Caco-2 (cell line): ENCODE measurements at regions not wholly inside any gene's neighbourhood (a gene's known extent, or its start where the extent isn't known, plus 50 kb on each side); places are given as distances from the start of the nearest gene placed in this dataset.

ENCODE experiments used
- BruUV-seq: library from RNA; stranded (reverse); fragments of 400-500 nt; replicated peaks from 2 replicates; lab custom pipeline; 2021; lab: Mats Ljungman, UMichigan
- CTCF ChIA-PET: fragments of 300-600 bp; sonication (Branson Sonifier 250); formaldehyde crosslinking; loops from one replicate; lab custom pipeline; 2022; ENCODE audit warnings: antibody characterized with exemption; lab: Charles Lee
- POLR2A ChIA-PET: fragments of 300-600 bp; sonication (Branson Sonifier 250); formaldehyde crosslinking; loops from one replicate; lab custom pipeline; 2022; ENCODE audit warnings: antibody characterized with exemption; lab: Charles Lee
- DNase-seq, 2 experiments: peaks; one replicate each; pipeline versions ENCODE4 v3.0.0 to v3.0.0-alpha.2; 2020 to 2022
- H3K27me3 ChIP-seq: replicated peaks from 2 replicates; pipeline ENCODE4 v1.6.0; 2011; ENCODE audit warnings: low read length; ENCODE audit not compliant: control insufficient read depth, insufficient read depth
- H3K36me3 ChIP-seq: 2 replicates; pipeline ENCODE4 v1.5.1; 2011; ENCODE audit warnings: low read length; ENCODE audit not compliant: control insufficient read depth, insufficient read depth
- H3K4me1 ChIP-seq: fragments of 250-450 bp; sonication (Bioruptor Pico); 2 replicates; pipeline ENCODE4 v1.5.1; 2020; ENCODE audit warnings: mild to moderate bottlenecking
- H3K4me3 ChIP-seq: 2 replicates; pipeline ENCODE4 v1.5.1; 2011; ENCODE audit warnings: low read depth, mild to moderate bottlenecking, control low read depth, low read length
- H3K9me3 ChIP-seq: fragments of 250-450 bp; sonication (Bioruptor Pico); 2 replicates; pipeline ENCODE4 v1.5.1; 2020; ENCODE audit warnings: mild to moderate bottlenecking, moderate library complexity
- H3K27ac Mint-ChIP-seq: one replicate; pipeline ENCODE4 v1.8.0; 2022; ENCODE audit warnings: mixed read lengths; ENCODE audit not compliant: unreplicated experiment
- H3K27me3 Mint-ChIP-seq: one replicate; pipeline ENCODE4 v1.8.0; 2022; ENCODE audit warnings: mixed read lengths; ENCODE audit not compliant: insufficient read depth, unreplicated experiment
- H3K36me3 Mint-ChIP-seq: one replicate; pipeline ENCODE4 v1.8.0; 2022; ENCODE audit warnings: mild to moderate bottlenecking, mixed read lengths; ENCODE audit not compliant: insufficient read depth, unreplicated experiment
- H3K4me1 Mint-ChIP-seq: one replicate; pipeline ENCODE4 v1.8.0; 2022; ENCODE audit warnings: low read depth, mixed read lengths; ENCODE audit not compliant: unreplicated experiment
- H3K4me3 Mint-ChIP-seq: one replicate; pipeline ENCODE4 v1.8.0; 2022; ENCODE audit warnings: mild to moderate bottlenecking, moderate library complexity, mixed read lengths; ENCODE audit not compliant: unreplicated experiment
- H3K9me3 Mint-ChIP-seq: one replicate; pipeline ENCODE4 v1.8.0; 2022; ENCODE audit warnings: mixed read lengths; ENCODE audit not compliant: unreplicated experiment
- intact Hi-C: fragments of 100-400 bp; cut with micrococcal nuclease; formaldehyde crosslinking; loops from one replicate; pipeline ENCODE4 v1.10.0; 2022; ENCODE audit not compliant: unreplicated experiment
- TF ChIP-seq, protein P1 (sequence below), 2 experiments: fragments of 200-600 bp in 1 of 2; IDR thresholded peaks; 1 replicate in 1 of 2; 2 replicates in 1 of 2; pipeline versions ENCODE4 v1.5.1 to v1.8.0; 2011 to 2022; ENCODE audit warnings: antibody characterized with exemption in 1 of 2, control low read depth in 1 of 2, inconsistent platforms in 1 of 2, low read depth in 1 of 2, low read length in 1 of 2, mild to moderate bottlenecking in 1 of 2, moderate library complexity in 1 of 2; ENCODE audit not compliant: insufficient read depth in 1 of 2, severe bottlenecking in 1 of 2, unreplicated experiment in 1 of 2

DNA sequence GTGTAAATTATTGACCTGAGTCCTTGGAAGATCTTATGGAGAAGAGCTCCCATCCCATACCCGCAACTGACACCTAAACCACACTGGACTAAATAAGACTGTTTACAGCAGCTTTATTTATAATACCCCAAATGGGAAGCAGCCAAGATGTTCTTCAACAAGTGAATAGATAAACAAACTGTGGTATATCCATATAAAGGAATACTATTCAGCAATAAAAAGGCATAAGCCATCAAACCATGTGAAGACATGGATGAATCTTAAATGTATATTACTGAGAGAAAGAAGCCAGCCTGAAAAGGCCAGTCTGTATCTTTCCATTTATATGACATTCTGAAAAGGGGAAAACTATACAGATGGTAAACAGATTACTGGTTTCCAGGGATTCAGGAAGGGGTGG is 212.7 kb downstream of the TPBG start:
- ChIA-PET POLR2A (no interaction called here), CTCF (no interaction called here)
- no peak for DNase-seq
- Histone ChIP-seq H3K4me3 (no peak overlapping the region), H3K27me3 (no peaks in the 10 kb centered on the region), H3K9me3 (peaks cover 4% of the 10 kb centered on the region; the same call in 1 of the 2 replicates), H3K4me1 (peaks cover 7% of the 10 kb centered on the region; the same call in 1 of the 2 replicates), H3K36me3 (no peaks in the 10 kb centered on the region)
- H3K36me3 Mint-ChIP-seq: no peaks in the 10 kb centered on the region
- H3K4me3 Mint-ChIP-seq: no peak overlapping the region
- intact Hi-C loops: no loop called here
- no peak overlapping the region for H3K27ac Mint-ChIP-seq
- peaks cover 9% of the 10 kb centered on the region for H3K27me3 Mint-ChIP-seq
- no peaks in the 10 kb centered on the region for H3K4me1 Mint-ChIP-seq
- no TSS peak for BruUV-seq
- no peaks in the 10 kb centered on the region for H3K9me3 Mint-ChIP-seq
- TF ChIP-seq, protein P1, sequence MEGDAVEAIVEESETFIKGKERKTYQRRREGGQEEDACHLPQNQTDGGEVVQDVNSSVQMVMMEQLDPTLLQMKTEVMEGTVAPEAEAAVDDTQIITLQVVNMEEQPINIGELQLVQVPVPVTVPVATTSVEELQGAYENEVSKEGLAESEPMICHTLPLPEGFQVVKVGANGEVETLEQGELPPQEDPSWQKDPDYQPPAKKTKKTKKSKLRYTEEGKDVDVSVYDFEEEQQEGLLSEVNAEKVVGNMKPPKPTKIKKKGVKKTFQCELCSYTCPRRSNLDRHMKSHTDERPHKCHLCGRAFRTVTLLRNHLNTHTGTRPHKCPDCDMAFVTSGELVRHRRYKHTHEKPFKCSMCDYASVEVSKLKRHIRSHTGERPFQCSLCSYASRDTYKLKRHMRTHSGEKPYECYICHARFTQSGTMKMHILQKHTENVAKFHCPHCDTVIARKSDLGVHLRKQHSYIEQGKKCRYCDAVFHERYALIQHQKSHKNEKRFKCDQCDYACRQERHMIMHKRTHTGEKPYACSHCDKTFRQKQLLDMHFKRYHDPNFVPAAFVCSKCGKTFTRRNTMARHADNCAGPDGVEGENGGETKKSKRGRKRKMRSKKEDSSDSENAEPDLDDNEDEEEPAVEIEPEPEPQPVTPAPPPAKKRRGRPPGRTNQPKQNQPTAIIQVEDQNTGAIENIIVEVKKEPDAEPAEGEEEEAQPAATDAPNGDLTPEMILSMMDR (IDR thresholded peaks at IDR 0.05; ENCODE audit: insufficient read depth in 1 of 2, low read depth in 1 of 2, low read length in 1 of 2, severe bottlenecking in 1 of 2, unreplicated experiment in 1 of 2): no peak

DNA sequence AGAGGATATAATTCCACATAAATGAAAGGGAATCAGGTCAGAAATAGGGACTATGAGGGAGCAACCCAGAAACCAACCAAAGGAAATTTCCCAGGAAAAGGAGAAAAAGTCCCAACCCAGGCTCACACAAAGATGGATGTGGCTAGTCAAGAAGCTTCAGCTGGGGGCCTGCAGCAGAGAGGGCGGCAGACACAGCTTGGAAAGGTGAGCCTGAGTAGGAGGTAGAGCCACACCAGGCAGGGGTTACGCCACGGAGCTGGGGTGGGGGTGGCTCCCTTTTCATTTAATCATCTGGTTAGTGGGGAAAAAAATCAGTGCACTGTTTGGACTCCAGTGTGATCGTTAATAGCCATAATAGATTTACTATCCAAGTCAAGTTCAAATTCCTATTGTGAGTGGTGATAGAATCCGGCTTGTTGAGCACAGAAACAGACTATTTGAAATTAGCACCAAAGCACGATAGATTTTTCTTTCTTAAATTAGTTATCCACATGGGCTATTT is 220.6 kb downstream of the TPBG start:
- Mint-ChIP-seq H3K27me3 (peaks cover 4% of the 10 kb centered on the region), H3K4me3 (no peak overlapping the region), H3K4me1 (peaks cover 7% of the 10 kb centered on the region), H3K36me3 (peaks cover 7% of the 10 kb centered on the region), H3K9me3 (peaks cover 3% of the 10 kb centered on the region), H3K27ac (no peak overlapping the region)
- H3K36me3 ChIP-seq: no peaks in the 10 kb centered on the region
- intact Hi-C loops: loop anchor here (10.0 kb wide), 1 partner anchor 59 kb away; no protein-coding TSS in a partner anchor
- H3K9me3 ChIP-seq: no peaks in the 10 kb centered on the region
- DNase-seq: no peak
- no TSS peak for BruUV-seq
- ChIA-PET CTCF (no interaction called here), POLR2A (no interaction called here)
- TF ChIP-seq, protein P1 (IDR thresholded peaks at IDR 0.05; ENCODE audit: insufficient read depth in 1 of 2, low read depth in 1 of 2, low read length in 1 of 2, severe bottlenecking in 1 of 2, unreplicated experiment in 1 of 2): no peak
- H3K4me3 ChIP-seq: no peak overlapping the region
- peaks cover 9% of the 10 kb centered on the region for H3K4me1 ChIP-seq
- no peaks in the 10 kb centered on the region for H3K27me3 ChIP-seq

DNA sequence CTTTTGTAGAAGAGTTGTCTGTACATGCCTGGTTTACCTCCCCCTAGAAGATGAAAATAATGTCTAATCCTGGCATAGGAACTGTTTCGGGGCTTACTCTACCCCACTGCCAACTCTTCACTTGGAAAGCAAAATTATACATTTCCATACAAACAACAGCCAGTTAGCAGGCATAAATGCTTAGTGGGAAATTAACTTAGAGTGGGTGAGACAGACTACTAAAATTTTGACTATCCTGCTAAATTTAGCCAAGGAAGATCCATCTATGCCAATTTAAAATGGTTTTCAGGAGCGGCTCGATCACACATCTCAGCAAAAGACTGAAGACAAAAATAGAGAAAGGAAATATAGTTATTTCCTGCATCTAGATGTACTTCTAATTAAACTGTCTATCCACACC is 221.2 kb downstream of the TPBG start:
- H3K9me3 ChIP-seq: no peaks in the 10 kb centered on the region
- BruUV-seq: no TSS peak
- peaks cover 13% of the 10 kb centered on the region for H3K4me1 Mint-ChIP-seq
- intact Hi-C loops: loop anchor here (10.0 kb wide), 1 partner anchor 60 kb away; no protein-coding TSS in a partner anchor
- peaks cover 7% of the 10 kb centered on the region for H3K9me3 Mint-ChIP-seq
- H3K36me3 Mint-ChIP-seq: peaks cover 7% of the 10 kb centered on the region
- ChIA-PET CTCF (no interaction called here), POLR2A (no interaction called here)
- no peaks in the 10 kb centered on the region for H3K27me3 Mint-ChIP-seq
- no peak overlapping the region for H3K4me3 Mint-ChIP-seq
- no peak overlapping the region for H3K27ac Mint-ChIP-seq
- no peak for DNase-seq
- TF ChIP-seq, protein P1 (IDR thresholded peaks at IDR 0.05; ENCODE audit: insufficient read depth in 1 of 2, low read depth in 1 of 2, low read length in 1 of 2, severe bottlenecking in 1 of 2, unreplicated experiment in 1 of 2): no peak
- H3K4me3 ChIP-seq: no peak overlapping the region
- peaks cover 15% of the 10 kb centered on the region for H3K4me1 ChIP-seq
- H3K27me3 ChIP-seq: no peaks in the 10 kb centered on the region
- no peaks in the 10 kb centered on the region for H3K36me3 ChIP-seq
